HepG2 (cell line): ENCODE measurements at regions not wholly inside any gene's neighbourhood (a gene's known extent, or its start where the extent isn't known, plus 50 kb on each side); places are given as distances from the start of the nearest gene placed in this dataset.

ENCODE experiments used
- ATAC-seq: fragments of 200-7000 bp; cut with Tn5 transposase; 3 replicates; pipeline ENCODE4 v1.9.1; 2020; ENCODE audit warnings: mild to moderate bottlenecking, moderate library complexity
- BruUV-seq: library from RNA; stranded (reverse); fragments of 400-500 nt; replicated peaks from 2 replicates; lab custom pipeline; 2021; lab: Mats Ljungman, UMichigan
- CTCF ChIA-PET: fragments of 300-600 bp; formaldehyde crosslinking; extraction: SDS; loops from one replicate; lab custom pipeline; 2021; ENCODE audit warnings: low total read pairs, inconsistent platforms, low intra/inter-chr PET ratio; lab: Yijun Ruan, JAX
- POLR2A ChIA-PET: fragments of 350-600 bp; sonication (Branson Sonifier 250); formaldehyde crosslinking; loops from one replicate; lab custom pipeline; 2020; ENCODE audit warnings: antibody characterized with exemption, inconsistent platforms; lab: Yijun Ruan, JAX
- DNase-seq: peaks from one replicate; pipeline ENCODE4 v3.0.0-alpha.2; 2015; ENCODE audit warnings: low spot score
- FAIRE-seq: peaks from 3 replicates; lab custom pipeline; 2011; peaks lifted over from hg19 to GRCh38; lab: Jason Lieb, UNC
- H2AFZ ChIP-seq: one replicate; pipeline ENCODE4 v1.6.1; 2011; ENCODE audit warnings: low read length, inconsistent platforms
- H3K27ac ChIP-seq: fragments of 300-600 bp; 3 replicates; pipeline ENCODE4 v1.8.0; 2011; ENCODE audit warnings: mixed run types, mild to moderate bottlenecking, mixed read lengths, low read length, inconsistent platforms; ENCODE audit not compliant: insufficient read depth; ENCODE audit errors: extremely low read length
- H3K27me3 ChIP-seq, 2 experiments: fragments of 200-600 bp in 1 of 2; 2 replicates in 1 of 2; 3 replicates in 1 of 2; pipeline versions ENCODE4 v1.6.0 to v1.8.0; 2011; ENCODE audit warnings: low read length in 2 of 2, mild to moderate bottlenecking in 2 of 2, moderate library complexity in 2 of 2, inconsistent platforms in 1 of 2; ENCODE audit not compliant: insufficient read depth in 2 of 2, control insufficient read depth in 1 of 2
- H3K36me3 ChIP-seq, 2 experiments: fragments of 200-600 bp in 1 of 2; replicated peaks in 1 of 2; 2 replicates in 1 of 2; 3 replicates in 1 of 2; pipeline versions ENCODE4 v1.5.1 to v1.8.0; 2011; ENCODE audit warnings: low read length in 2 of 2, inconsistent platforms in 1 of 2; ENCODE audit not compliant: insufficient read depth in 2 of 2, control insufficient read depth in 1 of 2
- H3K4me1 ChIP-seq: 2 replicates; pipeline ENCODE4 v1.5.1; 2012; ENCODE audit warnings: low read length, inconsistent platforms; ENCODE audit not compliant: insufficient read depth
- H3K4me2 ChIP-seq: 2 replicates; pipeline ENCODE4 v1.6.0; 2011; ENCODE audit warnings: low read depth, low read length, inconsistent platforms
- H3K4me3 ChIP-seq, 3 experiments: fragments of 200-600 bp in 1 of 3; sonication (generic), shearing (Covaris generic) in 1 of 3; replicated peaks in 1 of 3; 2 replicates each; pipeline ENCODE4 v1.5.1; 2011 to 2016; ENCODE audit warnings: low read length in 3 of 3, inconsistent platforms in 2 of 3, low read depth in 2 of 3, mild to moderate bottlenecking in 2 of 3, control low read depth in 1 of 3, mixed read lengths in 1 of 3; ENCODE audit not compliant: insufficient read depth in 1 of 3
- H3K79me2 ChIP-seq: one replicate; pipeline ENCODE4 v1.6.1; 2011; ENCODE audit warnings: low read length, inconsistent platforms; ENCODE audit not compliant: insufficient read depth
- H3K9ac ChIP-seq: 2 replicates; pipeline ENCODE4 v1.6.0; 2011; ENCODE audit warnings: mild to moderate bottlenecking, low read depth, low read length, inconsistent platforms; ENCODE audit not compliant: insufficient read depth
- H3K9me3 ChIP-seq: 2 replicates; pipeline ENCODE4 v1.5.1; 2012; ENCODE audit warnings: mild to moderate bottlenecking, low read length
- H4K20me1 ChIP-seq: 2 replicates; pipeline ENCODE4 v1.6.0; 2011; ENCODE audit warnings: inconsistent platforms, mild to moderate bottlenecking, low read length, moderate library complexity; ENCODE audit not compliant: insufficient read depth
- ATF7 ChIP-seq, 2 experiments: fragments of 450-650 bp in 1 of 2; sonication (generic) in 1 of 2; formaldehyde crosslinking in 1 of 2; IDR thresholded peaks; 2 replicates each; pipeline versions ENCODE4 v1.4.0 to v1.6.1; 2016 to 2020; ENCODE audit warnings: antibody characterized with exemption in 1 of 2, mild to moderate bottlenecking in 1 of 2, missing genetic modification reagents in 1 of 2
- CEBPB ChIP-seq: IDR thresholded peaks from 2 replicates; pipeline ENCODE4 v1.6.1; 2011; ENCODE audit warnings: low read depth, low read length, improper control_type of control experiment, borderline replicate concordance
- ZNF510 ChIP-seq: sonication (generic); formaldehyde crosslinking; IDR thresholded peaks from 2 replicates; pipeline ENCODE4 v1.4.0; 2020; ENCODE audit warnings: low read depth, mild to moderate bottlenecking, missing genetic modification reagents
- ZNF552 ChIP-seq: sonication (generic); formaldehyde crosslinking; IDR thresholded peaks from 2 replicates; pipeline ENCODE4 v1.9.0; 2022; ENCODE audit warnings: missing genetic modification reagents, mild to moderate bottlenecking, borderline replicate concordance
- ZNF589 ChIP-seq: sonication (generic); formaldehyde crosslinking; conservative IDR thresholded peaks from 2 replicates; pipeline ENCODE4 v1.8.0; 2022; ENCODE audit warnings: mild to moderate bottlenecking, moderate library complexity, missing genetic modification reagents
- WGBS: methylation state at CpG from one replicate; pipeline ENCODE4 v1.1.6; 2017; ENCODE audit warnings: low lambda C conversion rate; 5-methylcytosine and 5-hydroxymethylcytosine counted together
- in situ Hi-C: cut with HindIII; loops from 2 replicates; pipeline ENCODE4 v1.10.0; 2017; ENCODE audit warnings: low pct_unique_long_range_greater_than_20kb; ENCODE audit not compliant: extremely low pct_ligation_motif_present
- intact Hi-C: fragments of 100-400 bp; cut with micrococcal nuclease; formaldehyde crosslinking; loops from one replicate; pipeline ENCODE4 v1.10.0; 2022; ENCODE audit not compliant: unreplicated experiment

DNA sequence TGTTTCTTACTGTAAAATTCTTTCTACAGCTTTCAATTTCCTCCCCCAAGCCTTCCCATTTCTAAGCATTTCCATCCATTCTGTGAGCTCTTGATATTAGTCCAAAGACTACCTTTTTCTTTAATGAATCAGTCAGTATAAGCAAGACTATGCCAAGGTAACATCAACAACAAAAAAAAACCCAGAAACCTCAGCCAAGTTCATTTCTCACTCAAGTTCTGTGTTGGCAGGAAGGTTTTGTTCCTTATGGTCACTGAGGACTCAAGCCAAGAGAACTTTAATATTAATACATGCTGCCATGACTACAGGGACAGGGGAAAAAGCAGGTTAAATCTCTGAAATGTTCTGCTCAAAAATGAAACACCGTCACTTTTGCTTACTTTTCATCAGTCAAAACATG lies 621.2 kb upstream of the NRP1 start:
- FAIRE-seq: no peak
- H3K79me2 ChIP-seq: no peaks in the 10 kb centered on the region
- in situ Hi-C loops: no loop called here
- H3K4me3 ChIP-seq: no peak overlapping the region
- ChIA-PET CTCF (no interaction called here), POLR2A (no interaction called here)
- H3K27ac ChIP-seq: no peak overlapping the region
- H4K20me1 ChIP-seq: no peaks in the 10 kb centered on the region
- no TSS peak for BruUV-seq
- no peak overlapping the region for H2AFZ ChIP-seq
- DNase-seq: no peak
- H3K27me3 ChIP-seq: peaks cover 0 to 3% of the 10 kb centered on the region in 2 experiments; a peak in 1 of 5 replicates
- WGBS: 77% methylated on average over 1 of the region's 1 CpG
- H3K9ac ChIP-seq: no peak overlapping the region
- intact Hi-C loops: loop anchor here (5.0 kb wide), 1 partner anchor 518 kb away; no protein-coding TSS in a partner anchor
- no peaks in the 10 kb centered on the region for H3K4me1 ChIP-seq
- no peaks in the 10 kb centered on the region for H3K36me3 ChIP-seq
- no peak overlapping the region for H3K4me2 ChIP-seq
- ATAC-seq: no peak
- no peaks in the 10 kb centered on the region for H3K9me3 ChIP-seq
- no peak for TF ChIP-seq ZNF552
- no peak for TF ChIP-seq ZNF589 (CRISPR knock-in tag)
- no peak for TF ChIP-seq ZNF510

DNA sequence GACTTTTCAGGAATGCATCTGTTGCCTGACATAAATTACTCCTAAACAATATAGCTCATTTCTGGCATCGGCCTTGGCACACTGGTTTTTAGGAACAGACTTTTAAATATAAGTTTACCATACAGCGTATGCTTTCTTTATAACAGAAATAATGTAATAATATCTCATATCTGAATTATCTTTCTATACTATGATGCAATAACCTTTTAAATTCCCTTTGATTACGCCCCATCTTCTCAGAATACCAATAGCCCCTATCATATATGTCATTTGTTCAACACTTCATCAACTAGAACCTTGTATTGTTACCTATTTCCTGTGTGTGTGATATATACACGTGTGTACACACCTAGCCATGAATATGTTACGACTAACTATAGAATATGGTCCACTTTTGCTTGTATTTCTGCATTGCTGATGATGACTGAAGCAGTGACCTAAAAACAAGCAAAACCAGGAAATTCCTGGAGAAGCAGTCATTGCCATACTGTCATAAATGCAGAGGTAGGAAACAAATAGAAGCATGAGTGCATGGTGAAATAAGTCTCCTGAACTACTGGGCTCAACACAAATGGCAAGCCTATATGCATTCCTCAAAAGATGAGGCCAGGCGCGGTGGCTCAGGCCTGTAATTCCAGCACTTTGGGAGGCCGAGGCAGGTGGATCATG lies 618.4 kb upstream of the NRP1 start:
- DNase-seq: no peak
- in situ Hi-C loops: no loop called here
- ChIA-PET CTCF (no interaction called here), POLR2A (no interaction called here)
- TF ChIP-seq CEBPB: peak; percentile 31; the same call in 1 of the 2 replicates
- peak; percentile 49 for TF ChIP-seq ATF7 (IDR thresholded peaks at IDR 0.05)
- no peak for TF ChIP-seq ATF7 (CRISPR knock-in tag; IDR thresholded peaks at IDR 0.05)
- TF ChIP-seq ZNF589 (CRISPR knock-in tag): no peak
- Histone ChIP-seq H3K4me3 (no peak overlapping the region), H4K20me1 (no peaks in the 10 kb centered on the region), H3K36me3 (no peaks in the 10 kb centered on the region), H2AFZ (no peak overlapping the region), H3K27ac (no peak overlapping the region), H3K27me3 (peaks cover 0 to 3% of the 10 kb centered on the region in 2 experiments; a peak in 1 of 5 replicates), H3K4me1 (no peaks in the 10 kb centered on the region), H3K4me2 (no peak overlapping the region), H3K9me3 (no peaks in the 10 kb centered on the region), H3K79me2 (no peaks in the 10 kb centered on the region), H3K9ac (no peak overlapping the region)
- intact Hi-C loops: no loop called here
- WGBS: 58% methylated on average over 8 of the region's 8 CpGs
- no TSS peak for BruUV-seq
- ATAC-seq: no peak
- FAIRE-seq: no peak
